Activated CD4-positive, alpha-beta T cell treated with anti-CD3 and anti-CD28 coated beads for 36 hours (primary cell): ENCODE measurements at regions not wholly inside any gene's neighbourhood (a gene's known extent, or its start where the extent isn't known, plus 50 kb on each side); places are given as distances from the start of the nearest gene placed in this dataset.
A peak's percentile ranks its signal among the peaks of the same experiment; 100 is the strongest.

Experiments
- ATAC-seq: fragments of 200-7000 bp; cut with Tn5 transposase; one replicate; pipeline ENCODE4 v1.10.0; 2021; ENCODE audit warnings: mild to moderate bottlenecking, moderate library complexity
- CTCF ChIA-PET: fragments of 350-600 bp; sonication (Branson Sonifier 250); formaldehyde crosslinking; loops from one replicate; lab custom pipeline; 2021; ENCODE audit warnings: antibody characterized with exemption; lab: Charles Lee
- POLR2A ChIA-PET: fragments of 350-600 bp; sonication (Branson Sonifier 250); formaldehyde crosslinking; loops from one replicate; lab custom pipeline; 2021; ENCODE audit warnings: antibody characterized with exemption, inconsistent platforms; lab: Charles Lee
- DNase-seq: peaks from one replicate; pipeline ENCODE4 v3.0.0-alpha.2; 2020
- H3K27ac Mint-ChIP-seq: one replicate; pipeline ENCODE4 v1.8.0; 2021; ENCODE audit warnings: mixed read lengths
- H3K27me3 Mint-ChIP-seq: one replicate; pipeline ENCODE4 v1.8.0; 2021; ENCODE audit warnings: mixed read lengths
- H3K36me3 Mint-ChIP-seq: one replicate; pipeline ENCODE4 v1.8.0; 2021; ENCODE audit warnings: low read depth, mixed read lengths
- H3K4me1 Mint-ChIP-seq: one replicate; pipeline ENCODE4 v1.8.0; 2021; ENCODE audit warnings: mixed read lengths
- H3K4me3 Mint-ChIP-seq: one replicate; pipeline ENCODE4 v1.8.0; 2021; ENCODE audit warnings: mild to moderate bottlenecking, moderate library complexity, mixed read lengths
- H3K9me3 Mint-ChIP-seq: one replicate; pipeline ENCODE4 v1.8.0; 2021; ENCODE audit warnings: low read depth, mixed read lengths
- intact Hi-C, 2 experiments: fragments of 100-400 bp; cut with DNase I in 1 of 2; cut with micrococcal nuclease in 1 of 2; formaldehyde crosslinking; loops; one replicate each; pipeline versions ENCODE4 v1.14.2 to v1.15.1; 2022 to 2024; cut with DNase I, micrococcal nuclease

DNA sequence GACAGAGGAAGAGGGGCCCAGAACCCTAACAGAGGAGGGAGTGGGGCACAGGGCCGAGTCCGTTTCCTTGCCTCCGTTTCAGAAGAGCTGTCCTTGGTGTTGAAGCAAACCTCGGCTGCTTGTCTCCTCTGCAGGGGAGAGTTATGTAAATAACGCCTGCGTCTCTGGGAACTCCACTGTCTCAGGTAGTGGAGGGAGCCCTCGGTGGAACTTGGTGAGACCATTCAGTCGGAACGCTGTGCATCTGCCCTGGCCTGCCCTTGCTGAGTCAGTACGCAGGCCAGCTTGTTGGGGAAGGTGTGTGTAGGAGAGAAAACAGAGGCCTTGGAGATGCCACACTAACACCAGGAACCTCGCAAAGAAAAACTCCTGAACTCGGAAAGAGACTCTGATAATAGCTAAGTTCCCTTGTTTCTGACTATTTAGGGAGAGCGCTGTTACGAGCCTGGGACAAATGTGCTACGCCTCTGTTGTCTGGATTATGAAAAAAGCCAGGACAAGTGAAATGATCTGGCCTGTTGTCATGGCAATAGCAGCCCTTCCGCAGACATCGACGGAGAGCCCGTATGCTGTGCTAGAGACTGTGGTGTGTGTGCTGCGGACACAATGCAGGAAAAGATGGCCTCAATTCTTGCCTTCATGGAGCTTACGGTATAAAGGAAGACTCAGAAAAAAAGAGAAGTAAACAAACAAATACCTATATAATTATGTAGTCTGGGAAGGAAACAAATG lies 94.6 kb upstream of the AKT3 start:
- Mint-ChIP-seq H3K27me3 (peaks cover 8% of the 10 kb centered on the region), H3K9me3 (no peaks in the 10 kb centered on the region), H3K27ac (no peak overlapping the region), H3K4me1 (peaks cover 3% of the 10 kb centered on the region), H3K4me3 (no peak overlapping the region), H3K36me3 (no peaks in the 10 kb centered on the region)
- DNase-seq: no peak
- ChIA-PET CTCF (interaction anchor here (0.7 to 0.8 kb wide), 3 partner anchors 12 to 48 kb away, joined by 3 to 4 read pairs (median 3); no protein-coding TSS in a partner anchor), POLR2A (no interaction called here)
- ATAC-seq: no peak
- intact Hi-C loops: loop anchor here in 1 of 2 experiments (10.0 kb wide), 1 partner anchor 260 kb away; no protein-coding TSS in a partner anchor

DNA sequence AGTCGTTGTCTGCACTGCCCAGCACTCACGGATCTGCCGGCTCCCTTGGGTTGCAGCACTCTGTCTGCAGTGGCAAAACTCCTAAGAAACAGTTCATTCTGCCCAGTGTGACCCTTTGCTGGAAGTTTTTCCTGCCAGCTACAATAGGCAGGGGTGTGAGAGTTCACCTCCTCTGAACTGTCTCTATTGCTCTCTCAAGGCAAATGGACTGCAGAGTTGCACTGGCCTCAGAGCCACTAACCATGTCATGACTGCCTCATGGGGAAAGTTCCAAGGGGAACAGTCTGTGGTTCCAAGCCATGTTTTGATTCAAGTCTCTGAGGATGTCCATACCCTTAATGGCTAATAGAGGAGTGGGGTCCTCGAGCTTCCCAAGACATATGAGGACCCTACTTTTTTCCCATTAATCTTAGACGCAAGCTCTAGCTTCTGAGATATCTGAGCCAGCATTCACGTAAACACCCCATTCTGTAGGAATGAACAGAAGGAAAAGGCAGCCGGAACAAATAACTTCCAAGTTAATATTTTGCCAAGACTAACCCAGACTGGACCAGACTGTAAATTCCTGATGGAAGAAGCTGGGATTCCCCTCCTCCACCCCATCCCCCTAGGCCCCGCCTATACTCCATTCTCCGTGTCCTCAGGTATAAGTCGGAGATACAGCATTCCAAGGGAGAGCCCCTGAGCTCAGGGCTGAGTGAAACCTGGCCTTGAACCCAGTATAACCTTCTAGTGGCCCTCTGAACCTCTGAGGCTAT lies 93.8 kb upstream of the AKT3 start:
- ChIA-PET POLR2A (no interaction called here), CTCF (no interaction called here)
- H3K36me3 Mint-ChIP-seq: no peaks in the 10 kb centered on the region
- H3K4me1 Mint-ChIP-seq: peaks cover 8% of the 10 kb centered on the region
- H3K27me3 Mint-ChIP-seq: peaks cover 8% of the 10 kb centered on the region
- H3K27ac Mint-ChIP-seq: no peak overlapping the region
- H3K9me3 Mint-ChIP-seq: no peaks in the 10 kb centered on the region
- ATAC-seq (no peak), DNase-seq (no peak)
- intact Hi-C loops: loop anchor here in 1 of 2 experiments (10.0 kb wide), 1 partner anchor 259 kb away; no protein-coding TSS in a partner anchor
- no peak overlapping the region for H3K4me3 Mint-ChIP-seq

DNA sequence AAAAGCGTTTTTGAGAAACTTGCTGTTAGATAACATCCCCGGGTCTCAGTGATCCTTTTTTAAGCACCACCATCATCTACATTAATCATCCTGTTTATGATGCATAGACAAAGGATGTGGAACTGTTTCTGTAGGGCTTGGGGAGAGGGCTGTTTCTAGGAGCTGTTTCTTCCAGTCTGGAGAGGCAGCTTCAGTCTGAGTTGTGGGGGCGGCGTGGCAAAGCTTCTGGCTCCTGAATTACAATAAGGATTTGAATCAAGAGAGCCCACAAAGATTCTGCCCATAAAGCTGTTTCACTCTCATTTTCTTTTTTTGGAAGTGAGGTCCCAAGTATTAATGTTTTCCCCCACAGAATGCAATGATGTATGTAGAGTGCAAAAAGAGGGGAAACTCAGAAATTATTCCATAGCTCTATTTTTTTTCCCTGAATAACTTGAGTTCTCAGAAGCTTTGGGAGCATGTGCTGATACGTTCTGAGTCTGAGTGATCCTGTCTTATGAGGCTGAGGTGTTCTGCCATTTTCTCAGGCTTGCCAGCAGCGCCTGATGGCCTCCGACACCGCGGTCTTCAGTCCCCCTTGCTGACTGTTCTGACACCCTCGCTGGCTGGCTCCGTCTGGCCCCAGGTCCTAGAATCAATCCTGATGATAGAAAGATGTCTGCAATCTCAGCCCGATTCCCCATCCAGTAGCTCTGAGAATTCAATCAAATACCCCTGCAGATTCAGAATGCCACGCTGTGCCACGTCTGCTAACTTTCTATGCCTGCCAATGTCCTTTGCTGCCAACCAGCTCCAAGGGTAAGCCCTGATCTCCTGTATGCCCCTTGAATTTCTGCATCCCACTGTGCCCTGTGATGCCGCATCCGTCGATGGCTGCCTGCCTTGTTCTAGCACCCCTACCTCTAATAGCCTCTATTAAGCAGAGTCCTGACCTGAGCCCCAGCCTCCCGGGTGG lies 92.4 kb upstream of the AKT3 start:
- H3K4me1 Mint-ChIP-seq: peaks cover 15% of the 10 kb centered on the region
- peaks cover 8% of the 10 kb centered on the region for H3K27me3 Mint-ChIP-seq
- intact Hi-C loops: loop anchor here in 1 of 2 experiments (10.0 kb wide), 1 partner anchor 258 kb away; no protein-coding TSS in a partner anchor
- no peak overlapping the region for H3K4me3 Mint-ChIP-seq
- no peaks in the 10 kb centered on the region for H3K9me3 Mint-ChIP-seq
- ChIA-PET POLR2A (no interaction called here), CTCF (interaction anchor here (1.1 kb wide), 1 partner anchor 296 kb away, joined by 3 read pairs; no protein-coding TSS in a partner anchor)
- DNase-seq (no peak), ATAC-seq (no peak)
- no peaks in the 10 kb centered on the region for H3K36me3 Mint-ChIP-seq
- H3K27ac Mint-ChIP-seq: no peak overlapping the region

DNA sequence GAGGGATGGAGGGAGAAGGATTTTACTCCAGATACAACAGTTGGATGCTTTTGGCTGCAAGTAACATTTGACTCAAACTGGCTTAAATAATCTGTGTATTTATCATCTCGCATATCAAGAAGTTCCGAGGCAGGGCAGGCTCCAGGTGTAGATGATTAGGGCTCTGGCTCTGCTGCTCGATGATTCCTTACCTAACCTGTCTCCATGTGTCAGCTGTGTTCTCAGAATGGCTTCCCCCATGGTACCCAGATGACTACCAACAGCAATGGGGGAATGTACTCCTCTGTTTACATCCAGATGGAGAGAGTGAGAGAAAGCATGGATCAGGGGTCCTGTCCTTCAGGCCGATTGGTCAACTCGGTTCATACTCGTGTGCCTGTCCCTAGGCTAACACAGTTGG lies 90.4 kb upstream of the AKT3 start:
- POLR2A ChIA-PET: no interaction called here
- Mint-ChIP-seq H3K27me3 (peaks cover 17% of the 10 kb centered on the region), H3K36me3 (no peaks in the 10 kb centered on the region), H3K4me3 (no peak overlapping the region), H3K9me3 (peaks cover under 1% of the 10 kb centered on the region), H3K4me1 (peaks cover 15% of the 10 kb centered on the region), H3K27ac (no peak overlapping the region)
- intact Hi-C loops: loop anchor here in 1 of 2 experiments (10.0 kb wide), 1 partner anchor 256 kb away; no protein-coding TSS in a partner anchor
- ATAC-seq (no peak), DNase-seq (no peak)
- CTCF ChIA-PET: no interaction called here

DNA sequence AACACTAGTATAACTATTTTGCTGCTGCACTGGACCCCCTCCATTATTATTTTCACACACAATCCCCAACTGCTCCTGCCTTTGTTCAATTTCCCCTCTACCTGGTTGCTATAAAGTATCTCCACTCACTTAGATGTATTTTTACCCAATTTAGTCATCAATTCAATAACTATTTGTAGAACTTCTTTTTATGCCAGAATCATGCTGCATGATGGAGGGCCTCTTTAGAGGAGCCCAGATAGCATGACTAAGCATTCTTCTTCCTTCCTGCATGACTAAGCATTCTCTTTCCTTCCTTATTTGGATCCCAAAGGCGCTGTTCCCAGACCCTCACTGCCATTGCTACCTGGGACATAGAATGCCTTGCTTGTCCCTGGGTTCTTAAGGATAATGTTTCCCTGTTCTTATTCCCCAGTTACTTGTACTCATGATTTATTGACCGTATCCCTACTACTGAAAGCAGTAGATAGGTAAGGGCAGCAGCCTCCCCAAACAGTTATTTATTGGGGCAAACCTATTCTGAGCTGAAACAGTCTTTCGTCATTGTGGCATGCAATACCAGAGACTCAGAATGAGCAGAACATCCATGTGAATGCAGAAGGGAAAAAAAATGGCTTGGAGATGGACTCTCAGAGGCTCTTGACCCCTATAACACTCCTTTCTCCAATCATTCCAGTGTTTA lies 89.3 kb upstream of the AKT3 start:
- no peak overlapping the region for H3K4me3 Mint-ChIP-seq
- ChIA-PET CTCF (no interaction called here), POLR2A (no interaction called here)
- DNase-seq (no peak), ATAC-seq (no peak)
- H3K9me3 Mint-ChIP-seq: peaks cover 8% of the 10 kb centered on the region
- intact Hi-C loops: loop anchor here in 1 of 2 experiments (2.0 kb wide), 1 partner anchor 343 kb away; no protein-coding TSS in a partner anchor
- H3K27ac Mint-ChIP-seq: no peak overlapping the region
- H3K36me3 Mint-ChIP-seq: no peaks in the 10 kb centered on the region
- peaks cover 22% of the 10 kb centered on the region for H3K27me3 Mint-ChIP-seq
- H3K4me1 Mint-ChIP-seq: peaks cover 15% of the 10 kb centered on the region

DNA sequence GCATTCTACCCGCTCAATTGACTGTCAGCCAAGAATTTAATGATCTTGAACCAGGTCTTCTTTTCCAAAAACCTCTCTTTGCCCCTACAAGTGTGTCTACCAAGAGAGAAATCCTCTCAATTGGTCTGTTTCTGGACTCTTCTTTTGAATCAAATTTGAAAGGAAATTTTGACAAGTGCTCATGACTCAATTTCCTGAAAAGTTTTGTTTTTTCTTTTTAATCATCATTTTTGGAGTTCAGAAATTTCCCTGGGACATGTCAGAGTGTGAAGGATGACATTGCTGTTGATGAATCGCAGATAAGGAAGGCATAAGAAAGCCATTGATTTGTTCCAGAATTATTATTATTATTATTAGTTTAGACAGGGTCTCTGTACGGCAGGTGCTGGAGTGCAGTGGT lies 88.2 kb upstream of the AKT3 start:
- ATAC-seq (peak; percentile 72), DNase-seq (no peak)
- intact Hi-C loops: loop anchor here in 1 of 2 experiments (2.0 kb wide), 1 partner anchor 341 kb away; no protein-coding TSS in a partner anchor
- Mint-ChIP-seq H3K9me3 (peaks cover 8% of the 10 kb centered on the region), H3K4me3 (no peak overlapping the region), H3K36me3 (no peaks in the 10 kb centered on the region), H3K27ac (no peak overlapping the region), H3K4me1 (peaks cover 15% of the 10 kb centered on the region), H3K27me3 (peaks cover 22% of the 10 kb centered on the region)
- CTCF ChIA-PET: no interaction called here
- POLR2A ChIA-PET: no interaction called here

DNA sequence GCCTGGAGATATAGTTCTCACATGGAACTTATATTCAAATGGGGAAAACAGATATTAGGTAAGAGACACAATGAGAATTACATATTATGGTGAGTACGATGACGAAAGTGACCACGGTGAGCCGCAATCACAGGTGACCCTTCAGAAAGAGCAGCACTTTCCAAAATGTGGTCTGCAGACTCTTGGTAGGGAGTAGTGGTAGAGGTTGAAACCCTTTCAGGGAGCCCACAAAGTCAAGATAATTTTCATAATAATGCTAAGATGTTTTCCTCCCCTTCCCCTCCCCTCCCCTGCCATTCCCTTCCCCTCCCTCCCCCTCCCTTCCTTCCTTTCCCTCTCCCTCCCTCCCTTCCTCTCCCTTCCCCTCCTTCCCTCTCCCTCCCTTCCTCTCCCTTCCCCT lies 83.5 kb upstream of the AKT3 start:
- Mint-ChIP-seq H3K27ac (no peak overlapping the region), H3K4me3 (no peak overlapping the region), H3K4me1 (peaks cover 7% of the 10 kb centered on the region), H3K9me3 (peaks cover 8% of the 10 kb centered on the region), H3K27me3 (peaks cover 20% of the 10 kb centered on the region), H3K36me3 (no peaks in the 10 kb centered on the region)
- ChIA-PET CTCF (interaction anchor here (0.7 kb wide), 1 partner anchor 592 kb away, joined by 3 read pairs; no protein-coding TSS in a partner anchor), POLR2A (no interaction called here)
- intact Hi-C loops: no loop called here
- DNase-seq (no peak), ATAC-seq (no peak)

DNA sequence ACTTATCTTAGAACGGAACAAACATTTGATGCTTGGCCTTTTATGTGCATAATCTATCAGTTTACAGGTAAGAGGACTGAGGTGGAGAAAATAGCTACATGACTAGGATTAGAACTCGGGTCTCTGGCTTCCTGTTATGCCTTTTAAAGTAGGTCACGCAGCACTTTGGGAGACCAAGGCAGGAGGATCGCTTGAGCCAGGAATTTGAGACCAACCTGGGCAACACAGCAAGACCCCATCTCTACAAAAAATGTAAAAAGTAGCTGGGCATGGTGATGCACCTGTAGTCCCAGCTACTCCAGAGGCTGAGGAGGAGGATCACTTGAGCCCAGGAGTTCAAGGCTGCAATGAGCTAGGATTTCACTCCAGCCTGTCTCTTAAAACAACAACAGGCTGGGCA lies 81.9 kb upstream of the AKT3 start:
- CTCF ChIA-PET: no interaction called here
- peaks cover 8% of the 10 kb centered on the region for H3K9me3 Mint-ChIP-seq

DNA sequence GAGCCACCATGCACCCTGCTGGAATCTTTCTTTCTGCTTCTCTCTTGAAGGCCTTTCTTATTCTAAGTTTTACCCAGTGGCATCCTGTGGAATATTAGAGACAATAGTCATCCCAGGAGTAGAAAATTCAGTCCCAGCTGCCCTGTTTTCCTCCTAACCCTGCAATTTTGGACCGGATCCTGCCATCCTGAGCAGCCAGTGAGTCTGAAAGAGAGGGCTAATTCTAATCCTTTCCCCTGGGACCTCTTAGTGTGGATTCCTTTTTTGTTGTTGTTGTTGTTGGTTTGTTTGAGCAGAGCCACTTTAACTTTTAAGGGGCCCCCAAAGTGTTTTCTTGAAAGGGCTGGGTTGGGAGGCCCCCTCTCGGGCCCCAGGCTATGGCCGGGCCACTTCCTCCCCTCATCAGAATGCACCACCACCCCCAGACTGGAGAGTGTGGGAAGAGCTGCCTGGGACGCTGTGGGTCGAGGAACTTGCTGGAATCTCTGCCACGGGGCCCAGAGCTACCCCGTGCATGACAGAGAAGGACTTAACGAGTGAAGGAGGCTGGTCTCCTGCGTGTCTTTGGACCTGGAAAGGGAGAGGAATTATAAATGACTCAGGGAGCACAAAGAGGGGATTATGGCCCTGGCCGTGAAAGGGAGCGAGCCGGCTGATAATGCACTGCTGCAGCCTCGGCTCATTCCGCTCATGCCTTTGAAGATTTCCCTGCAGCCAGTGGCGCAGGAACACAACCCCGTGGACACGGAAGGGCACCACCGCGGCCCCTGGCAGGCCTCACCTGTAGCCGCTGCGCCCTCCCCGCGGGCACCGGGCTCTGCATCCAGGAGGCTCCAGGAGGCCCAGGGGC lies 81.0 kb upstream of the AKT3 start:
- no peak for ATAC-seq
- Mint-ChIP-seq H3K27ac (no peak overlapping the region), H3K4me1 (no peaks in the 10 kb centered on the region), H3K9me3 (peaks cover 8% of the 10 kb centered on the region), H3K4me3 (no peak overlapping the region), H3K36me3 (no peaks in the 10 kb centered on the region), H3K27me3 (peaks cover 15% of the 10 kb centered on the region)
- no peak for DNase-seq
- POLR2A ChIA-PET: no interaction called here
- intact Hi-C loops: no loop called here
- CTCF ChIA-PET: no interaction called here

More for the DNA sequence above, 81.9 kb upstream of the AKT3 start:
- no peak overlapping the region for H3K27ac Mint-ChIP-seq
- H3K4me1 Mint-ChIP-seq: no peaks in the 10 kb centered on the region
- ATAC-seq (no peak), DNase-seq (no peak)
- intact Hi-C loops: no loop called here
- POLR2A ChIA-PET: no interaction called here
- H3K4me3 Mint-ChIP-seq: no peak overlapping the region
- H3K27me3 Mint-ChIP-seq: peaks cover 20% of the 10 kb centered on the region
- H3K36me3 Mint-ChIP-seq: no peaks in the 10 kb centered on the region

DNA sequence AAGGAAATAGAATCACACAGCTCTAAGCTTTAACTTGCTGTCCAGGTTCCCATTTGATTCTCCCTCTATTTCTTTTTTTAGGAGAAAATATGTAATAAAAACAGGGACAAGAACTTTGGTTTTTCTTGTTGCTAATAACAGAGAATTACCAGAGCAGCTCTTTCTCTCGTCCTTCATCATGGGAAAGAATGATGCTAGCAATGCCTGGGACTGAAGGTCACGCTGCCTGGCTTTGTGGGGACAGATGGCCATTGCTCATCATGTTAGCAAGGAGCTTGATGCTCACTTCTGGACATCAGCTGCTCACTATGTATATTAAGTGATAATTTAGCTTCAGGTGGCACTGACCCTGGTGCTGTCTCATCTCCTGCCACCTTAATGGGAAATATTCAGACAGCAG lies 77.3 kb upstream of the AKT3 start:
- Mint-ChIP-seq H3K27me3 (peaks cover 6% of the 10 kb centered on the region), H3K27ac (no peak overlapping the region), H3K4me3 (no peak overlapping the region), H3K9me3 (no peaks in the 10 kb centered on the region), H3K36me3 (no peaks in the 10 kb centered on the region), H3K4me1 (no peaks in the 10 kb centered on the region)
- DNase-seq (no peak), ATAC-seq (no peak)
- CTCF ChIA-PET: interaction anchor here (0.9 kb wide), 1 partner anchor 65 kb away, joined by 3 read pairs; no protein-coding TSS in a partner anchor
- POLR2A ChIA-PET: no interaction called here
- intact Hi-C loops: no loop called here
